Neuron (in vitro differentiated cells): ENCODE measurements at regions not wholly inside any gene's neighbourhood (a gene's known extent, or its start where the extent isn't known, plus 50 kb on each side); places are given as distances from the start of the nearest gene placed in this dataset.
"Not testable (repeated sequence)": the region's sequence is repeated elsewhere in the genome, so short reads cannot be mapped to it uniquely, and the experiment has no call there.

Experiments
- H2AFZ ChIP-seq: one replicate; pipeline ENCODE4 v1.6.1; 2013; ENCODE audit warnings: low read depth, mild to moderate bottlenecking, inconsistent platforms, low read length, moderate library complexity
- H3K27me3 ChIP-seq: one replicate; pipeline ENCODE4 v1.6.1; 2013; ENCODE audit warnings: low read length; ENCODE audit not compliant: insufficient read depth
- H3K36me3 ChIP-seq: one replicate; pipeline ENCODE4 v1.6.1; 2013; ENCODE audit warnings: low read length; ENCODE audit not compliant: insufficient read depth
- H3K4me1 ChIP-seq: one replicate; pipeline ENCODE4 v1.6.1; 2013; ENCODE audit warnings: low read length; ENCODE audit not compliant: insufficient read depth
- H3K4me3 ChIP-seq: 2 replicates; pipeline ENCODE4 v1.5.1; 2013; ENCODE audit warnings: mild to moderate bottlenecking, low read length, moderate library complexity
- H3K9me3 ChIP-seq: one replicate; pipeline ENCODE4 v1.6.1; 2013; ENCODE audit warnings: low read length

GRCh38 chr5:125440905-125441304, 694.5 kb upstream of the ZNF608 start:
- no peaks in the 10 kb centered on the region for H3K36me3 ChIP-seq
- peaks cover 3% of the 10 kb centered on the region for H3K9me3 ChIP-seq
- no peak overlapping the region for H3K4me3 ChIP-seq
- H3K4me1 ChIP-seq = no peaks in the 10 kb centered on the region
- H3K27me3 ChIP-seq = no peaks in the 10 kb centered on the region
- H2AFZ ChIP-seq = no peak overlapping the region

GRCh38 chr5:125446986-125447385, 700.5 kb upstream of the ZNF608 start:
- H3K27me3 ChIP-seq = no peaks in the 10 kb centered on the region
- no peaks in the 10 kb centered on the region for H3K4me1 ChIP-seq
- no peaks in the 10 kb centered on the region for H3K9me3 ChIP-seq
- no peaks in the 10 kb centered on the region for H3K36me3 ChIP-seq
- no peak overlapping the region for H3K4me3 ChIP-seq
- no peak overlapping the region for H2AFZ ChIP-seq

GRCh38 chr5:125450771-125451170, 704.3 kb upstream of the ZNF608 start:
- Histone ChIP-seq H3K4me3 (no peak overlapping the region), H3K27me3 (no peaks in the 10 kb centered on the region), H2AFZ (no peak overlapping the region), H3K4me1 (no peaks in the 10 kb centered on the region), H3K9me3 (no peaks in the 10 kb centered on the region), H3K36me3 (no peaks in the 10 kb centered on the region)

GRCh38 chr5:125451622-125452021, 705.2 kb upstream of the ZNF608 start:
- no peaks in the 10 kb centered on the region for H3K9me3 ChIP-seq
- no peak overlapping the region for H3K4me3 ChIP-seq
- H2AFZ ChIP-seq = no peak overlapping the region
- no peaks in the 10 kb centered on the region for H3K36me3 ChIP-seq
- H3K27me3 ChIP-seq = no peaks in the 10 kb centered on the region
- H3K4me1 ChIP-seq = no peaks in the 10 kb centered on the region

- H3K9me3 ChIP-seq = peaks cover under 1% of the 10 kb centered on the region
- no peak overlapping the region for H2AFZ ChIP-seq
- H3K4me1 ChIP-seq = no peaks in the 10 kb centered on the region
- H3K36me3 ChIP-seq = no peaks in the 10 kb centered on the region
- no peak overlapping the region for H3K4me3 ChIP-seq
- H3K27me3 ChIP-seq = no peaks in the 10 kb centered on the region
Observed at GRCh38 chr5:125452991-125453390, 706.6 kb upstream of the ZNF608 start.

- H2AFZ ChIP-seq = no peak overlapping the region
- no peaks in the 10 kb centered on the region for H3K4me1 ChIP-seq
- H3K4me3 ChIP-seq = no peak overlapping the region
- peaks cover 2% of the 10 kb centered on the region for H3K9me3 ChIP-seq
- H3K36me3 ChIP-seq = no peaks in the 10 kb centered on the region
- no peaks in the 10 kb centered on the region for H3K27me3 ChIP-seq
Observed at GRCh38 chr5:125455041-125455440, 708.6 kb upstream of the ZNF608 start.

- H3K27me3 ChIP-seq, H3K4me3 ChIP-seq: not testable (repeated sequence)
Observed at GRCh38 chr5:125456005-125456404, 709.6 kb upstream of the ZNF608 start.

GRCh38 chr5:125457617-125458016, 711.2 kb upstream of the ZNF608 start:
- peaks cover 2% of the 10 kb centered on the region for H3K9me3 ChIP-seq
- no peaks in the 10 kb centered on the region for H3K36me3 ChIP-seq
- no peak overlapping the region for H2AFZ ChIP-seq
- H3K4me1 ChIP-seq = peaks cover 3% of the 10 kb centered on the region
- H3K4me3 ChIP-seq = no peak overlapping the region
- H3K27me3 ChIP-seq = no peaks in the 10 kb centered on the region

More at GRCh38 chr5:125456005-125456404, 709.6 kb upstream of the ZNF608 start:
- H3K9me3 ChIP-seq, H2AFZ ChIP-seq, H3K4me1 ChIP-seq, H3K36me3 ChIP-seq: not testable (repeated sequence)

GRCh38 chr5:125458949-125459348, 712.5 kb upstream of the ZNF608 start:
- H3K4me3 ChIP-seq, H3K9me3 ChIP-seq, H3K36me3 ChIP-seq, H2AFZ ChIP-seq, H3K27me3 ChIP-seq, H3K4me1 ChIP-seq: not testable (repeated sequence)

GRCh38 chr5:125461641-125462072, 715.2 kb upstream of the ZNF608 start:
- Histone ChIP-seq H3K4me1 (peaks cover 3% of the 10 kb centered on the region), H3K27me3 (no peaks in the 10 kb centered on the region), H2AFZ (no peak overlapping the region)

GRCh38 chr5:125463466-125464092, 717.1 kb upstream of the ZNF608 start:
- Histone ChIP-seq H2AFZ (no peak overlapping the region), H3K9me3 (no peaks in the 10 kb centered on the region), H3K4me1 (peaks cover 3% of the 10 kb centered on the region)

More at GRCh38 chr5:125461641-125462072, 715.2 kb upstream of the ZNF608 start:
- Histone ChIP-seq H3K9me3 (peaks cover 2% of the 10 kb centered on the region), H3K4me3 (no peak overlapping the region), H3K36me3 (no peaks in the 10 kb centered on the region)

GRCh38 chr5:125464847-125465432, 718.5 kb upstream of the ZNF608 start:
- Histone ChIP-seq H3K4me3 (no peak overlapping the region), H2AFZ (no peak overlapping the region), H3K4me1 (peaks cover 6% of the 10 kb centered on the region), H3K27me3 (no peaks in the 10 kb centered on the region), H3K9me3 (no peaks in the 10 kb centered on the region), H3K36me3 (no peaks in the 10 kb centered on the region)

More at GRCh38 chr5:125463466-125464092, 717.1 kb upstream of the ZNF608 start:
- no peaks in the 10 kb centered on the region for H3K36me3 ChIP-seq
- H3K4me3 ChIP-seq = no peak overlapping the region
- no peaks in the 10 kb centered on the region for H3K27me3 ChIP-seq

- Histone ChIP-seq H3K4me1 (peaks cover 14% of the 10 kb centered on the region), H3K9me3 (no peaks in the 10 kb centered on the region), H3K27me3 (no peaks in the 10 kb centered on the region), H3K36me3 (no peaks in the 10 kb centered on the region), H2AFZ (no peak overlapping the region), H3K4me3 (no peak overlapping the region)
Observed at GRCh38 chr5:125465703-125466102, 719.3 kb upstream of the ZNF608 start.

- Histone ChIP-seq H3K4me3 (no peak overlapping the region), H3K36me3 (no peaks in the 10 kb centered on the region), H2AFZ (no peak overlapping the region), H3K4me1 (peaks cover 15% of the 10 kb centered on the region), H3K27me3 (no peaks in the 10 kb centered on the region), H3K9me3 (no peaks in the 10 kb centered on the region)
Observed at GRCh38 chr5:125467222-125467621, 720.8 kb upstream of the ZNF608 start.
